ENCODE measurements at regions not wholly inside any gene's neighbourhood (a gene's known extent, or its start where the extent isn't known, plus 50 kb on each side); places are given as distances from the start of the nearest gene placed in this dataset.
"Not testable (repeated sequence)": the region's sequence is repeated elsewhere in the genome, so short reads cannot be mapped to it uniquely, and the experiment has no call there.

GRCh38 chr2:59339837-59340207 lies 1098.7 kb upstream of the FANCL start:
- H3K4me3 ChIP-seq (ENCODE audit: low read depth in 1 of 2, low read length in 2 of 2): no peak overlapping the region

GRCh38 chr2:59339121-59339836 lies 1098.2 kb upstream of the FANCL start:
- Histone ChIP-seq H3K36me3 (ENCODE audit: insufficient read depth, low read length) (no peaks in the 10 kb centered on the region), H3K4me1 (ENCODE audit: insufficient read depth, low read length) (peaks cover 12% of the 10 kb centered on the region), H3K9ac (ENCODE audit: low read depth, low read length) (no peak overlapping the region), H3K27ac (ENCODE audit: low read length) (no peak overlapping the region; the same call in 1 of the 2 replicates), H3K27me3 (ENCODE audit: insufficient read depth, low read length, poor library complexity) (no peaks in the 10 kb centered on the region), H3K79me2 (ENCODE audit: insufficient read depth, low read length) (no peaks in the 10 kb centered on the region), H2AFZ (ENCODE audit: low read depth, low read length) (no peak overlapping the region), H4K20me1 (ENCODE audit: insufficient read depth, low read length) (no peaks in the 10 kb centered on the region), H3K9me3 (ENCODE audit: insufficient read depth, low read length, severe bottlenecking) (no peaks in the 10 kb centered on the region), H3K4me2 (ENCODE audit: insufficient read depth, low read length) (no peak overlapping the region), H3K4me3 (ENCODE audit: low read depth in 1 of 2, low read length in 2 of 2) (no peak overlapping the region)
- TF ChIP-seq, protein P1, sequence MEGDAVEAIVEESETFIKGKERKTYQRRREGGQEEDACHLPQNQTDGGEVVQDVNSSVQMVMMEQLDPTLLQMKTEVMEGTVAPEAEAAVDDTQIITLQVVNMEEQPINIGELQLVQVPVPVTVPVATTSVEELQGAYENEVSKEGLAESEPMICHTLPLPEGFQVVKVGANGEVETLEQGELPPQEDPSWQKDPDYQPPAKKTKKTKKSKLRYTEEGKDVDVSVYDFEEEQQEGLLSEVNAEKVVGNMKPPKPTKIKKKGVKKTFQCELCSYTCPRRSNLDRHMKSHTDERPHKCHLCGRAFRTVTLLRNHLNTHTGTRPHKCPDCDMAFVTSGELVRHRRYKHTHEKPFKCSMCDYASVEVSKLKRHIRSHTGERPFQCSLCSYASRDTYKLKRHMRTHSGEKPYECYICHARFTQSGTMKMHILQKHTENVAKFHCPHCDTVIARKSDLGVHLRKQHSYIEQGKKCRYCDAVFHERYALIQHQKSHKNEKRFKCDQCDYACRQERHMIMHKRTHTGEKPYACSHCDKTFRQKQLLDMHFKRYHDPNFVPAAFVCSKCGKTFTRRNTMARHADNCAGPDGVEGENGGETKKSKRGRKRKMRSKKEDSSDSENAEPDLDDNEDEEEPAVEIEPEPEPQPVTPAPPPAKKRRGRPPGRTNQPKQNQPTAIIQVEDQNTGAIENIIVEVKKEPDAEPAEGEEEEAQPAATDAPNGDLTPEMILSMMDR (IDR thresholded peaks at IDR 0.05; ENCODE audit: borderline replicate concordance, extremely low read depth, low read length, poor library complexity, severe bottlenecking): no peak
- no peak for TF ChIP-seq EZH2 (IDR thresholded peaks at IDR 0.05; ENCODE audit: borderline replicate concordance, low read depth, low read length, severe bottlenecking)
- ATAC-seq (ENCODE audit: insufficient read depth, low read depth): peak; percentile 39; the same call in 1 of the 3 replicates
- DNase-seq: no peak

More at GRCh38 chr2:59339837-59340207, 1098.7 kb upstream of the FANCL start:
- Histone ChIP-seq H2AFZ (ENCODE audit: low read depth, low read length) (no peak overlapping the region), H3K4me1 (ENCODE audit: insufficient read depth, low read length) (peaks cover 12% of the 10 kb centered on the region), H3K4me2 (ENCODE audit: insufficient read depth, low read length) (no peak overlapping the region), H3K27ac (ENCODE audit: low read length) (no peak overlapping the region), H4K20me1 (ENCODE audit: insufficient read depth, low read length) (no peaks in the 10 kb centered on the region), H3K9ac (ENCODE audit: low read depth, low read length) (no peak overlapping the region), H3K79me2 (ENCODE audit: insufficient read depth, low read length) (no peaks in the 10 kb centered on the region), H3K9me3 (ENCODE audit: insufficient read depth, low read length, severe bottlenecking) (no peaks in the 10 kb centered on the region), H3K36me3 (ENCODE audit: insufficient read depth, low read length) (no peaks in the 10 kb centered on the region), H3K27me3 (ENCODE audit: insufficient read depth, low read length, poor library complexity) (no peaks in the 10 kb centered on the region)
- TF ChIP-seq, protein P1 (IDR thresholded peaks at IDR 0.05; ENCODE audit: borderline replicate concordance, extremely low read depth, low read length, poor library complexity, severe bottlenecking): no peak
- TF ChIP-seq EZH2 (IDR thresholded peaks at IDR 0.05; ENCODE audit: borderline replicate concordance, low read depth, low read length, severe bottlenecking): no peak
- no peak for DNase-seq
- ATAC-seq (ENCODE audit: insufficient read depth, low read depth): no peak

GRCh38 chr2:59333007-59333406 lies 1091.9 kb upstream of the FANCL start:
- Histone ChIP-seq H3K9ac (ENCODE audit: low read depth, low read length) (no peak overlapping the region), H3K79me2 (ENCODE audit: insufficient read depth, low read length) (no peaks in the 10 kb centered on the region), H3K27me3 (ENCODE audit: insufficient read depth, low read length, poor library complexity) (no peaks in the 10 kb centered on the region), H3K4me2 (ENCODE audit: insufficient read depth, low read length) (no peak overlapping the region), H3K27ac (ENCODE audit: low read length) (no peak overlapping the region), H3K4me3 (ENCODE audit: low read depth in 1 of 2, low read length in 2 of 2) (no peak overlapping the region), H3K36me3 (ENCODE audit: insufficient read depth, low read length) (no peaks in the 10 kb centered on the region), H2AFZ (ENCODE audit: low read depth, low read length) (no peak overlapping the region), H4K20me1 (ENCODE audit: insufficient read depth, low read length) (no peaks in the 10 kb centered on the region), H3K9me3 (ENCODE audit: insufficient read depth, low read length, severe bottlenecking) (peaks cover 10% of the 10 kb centered on the region), H3K4me1 (ENCODE audit: insufficient read depth, low read length) (no peaks in the 10 kb centered on the region)
- TF ChIP-seq, protein P1 (IDR thresholded peaks at IDR 0.05; ENCODE audit: borderline replicate concordance, extremely low read depth, low read length, poor library complexity, severe bottlenecking): no peak
- no peak for TF ChIP-seq EZH2 (IDR thresholded peaks at IDR 0.05; ENCODE audit: borderline replicate concordance, low read depth, low read length, severe bottlenecking)
- DNase-seq (no peak), ATAC-seq (ENCODE audit: insufficient read depth, low read depth) (no peak)

- Histone ChIP-seq H3K4me2 (ENCODE audit: insufficient read depth, low read length) (peak overlapping the region; percentile 33), H3K27ac (ENCODE audit: low read length) (peak overlapping the region; percentile 62), H3K4me3 (ENCODE audit: low read depth in 1 of 2, low read length in 2 of 2) (peak overlapping the region in 1 of 2 experiments; percentile 42; a peak in 2 of 4 replicates), H3K9me3 (ENCODE audit: insufficient read depth, low read length, severe bottlenecking) (peaks cover 23% of the 10 kb centered on the region), H3K4me1 (ENCODE audit: insufficient read depth, low read length) (peaks cover 14% of the 10 kb centered on the region)
- peak; percentile 86 for DNase-seq
- H3K9ac ChIP-seq (ENCODE audit: low read depth, low read length); H4K20me1 ChIP-seq (ENCODE audit: insufficient read depth, low read length); H3K27me3 ChIP-seq (ENCODE audit: insufficient read depth, low read length, poor library complexity); H3K36me3 ChIP-seq (ENCODE audit: insufficient read depth, low read length); H2AFZ ChIP-seq (ENCODE audit: low read depth, low read length); ATAC-seq (ENCODE audit: insufficient read depth, low read depth); H3K79me2 ChIP-seq (ENCODE audit: insufficient read depth, low read length): not testable (repeated sequence)
These were observed 1085.6 kb upstream of the FANCL start for GRCh38 chr2:59326581-59327365.
